Liver (tissue), 3 donors: ENCODE measurements at regions not wholly inside any gene's neighbourhood (a gene's known extent, or its start where the extent isn't known, plus 50 kb on each side); places are given as distances from the start of the nearest gene placed in this dataset.

Experiments
- EGR1 ChIP-seq, 2 donors: IDR thresholded peaks; 2 replicates each; pipeline ENCODE4 v1.6.1; 2016 to 2018; ENCODE audit warnings: antibody characterized with exemption in 2 of 2, low read depth in 2 of 2
- GABPA ChIP-seq, 2 donors: IDR thresholded peaks in 1 of 2; conservative IDR thresholded peaks in 1 of 2; 2 replicates each; pipeline ENCODE4 v1.6.1; 2016; ENCODE audit warnings: antibody characterized with exemption in 2 of 2, mild to moderate bottlenecking in 1 of 2, moderate library complexity in 1 of 2
- HNF4G ChIP-seq: IDR thresholded peaks from 2 replicates; pipeline ENCODE4 v1.6.1; 2016; ENCODE audit warnings: antibody characterized with exemption
- RAD21 ChIP-seq, 2 donors: IDR thresholded peaks; 2 replicates each; pipeline ENCODE4 v1.6.1; 2016; ENCODE audit warnings: antibody characterized with exemption in 2 of 2, mild to moderate bottlenecking in 2 of 2
- YY1 ChIP-seq: IDR thresholded peaks from 2 replicates; pipeline ENCODE4 v1.6.1; 2016; ENCODE audit warnings: antibody characterized with exemption, mild to moderate bottlenecking
- TF ChIP-seq, protein P1 (sequence below): fragments of 150-350 bp; IDR thresholded peaks from 2 replicates; pipeline ENCODE4 v1.5.1; 2017; ENCODE audit warnings: improper control_type of control experiment, low read depth, low read length; ENCODE audit not compliant: missing input control
- TF ChIP-seq, protein P2 (sequence below): IDR thresholded peaks from 2 replicates; pipeline ENCODE4 v1.6.1; 2016; ENCODE audit warnings: antibody characterized with exemption, mild to moderate bottlenecking
- TF ChIP-seq, protein P3 (sequence below): IDR thresholded peaks from 2 replicates; pipeline ENCODE4 v1.6.1; 2016; ENCODE audit warnings: antibody characterized with exemption
- donor health status: healthy.
- donor health status: healthy.

DNA sequence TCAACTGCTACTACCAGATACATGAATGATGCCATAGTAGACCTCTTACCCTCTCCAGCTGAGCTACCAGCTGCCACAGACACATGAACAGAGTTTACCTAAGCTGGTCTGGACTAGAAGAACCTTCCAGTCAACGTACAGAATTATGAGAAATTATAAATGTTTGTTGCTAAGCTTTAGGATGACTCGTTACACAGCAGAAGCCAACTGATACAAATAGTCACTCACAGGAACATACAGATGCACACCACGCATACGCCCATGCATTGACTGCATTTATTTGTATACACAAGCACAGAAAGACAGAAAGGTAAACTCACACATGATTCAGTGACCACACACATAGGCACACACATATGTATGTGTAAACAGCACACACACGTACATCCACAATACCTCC, 164.6 kb downstream of the SALL1 start:
- TF ChIP-seq, protein P1, sequence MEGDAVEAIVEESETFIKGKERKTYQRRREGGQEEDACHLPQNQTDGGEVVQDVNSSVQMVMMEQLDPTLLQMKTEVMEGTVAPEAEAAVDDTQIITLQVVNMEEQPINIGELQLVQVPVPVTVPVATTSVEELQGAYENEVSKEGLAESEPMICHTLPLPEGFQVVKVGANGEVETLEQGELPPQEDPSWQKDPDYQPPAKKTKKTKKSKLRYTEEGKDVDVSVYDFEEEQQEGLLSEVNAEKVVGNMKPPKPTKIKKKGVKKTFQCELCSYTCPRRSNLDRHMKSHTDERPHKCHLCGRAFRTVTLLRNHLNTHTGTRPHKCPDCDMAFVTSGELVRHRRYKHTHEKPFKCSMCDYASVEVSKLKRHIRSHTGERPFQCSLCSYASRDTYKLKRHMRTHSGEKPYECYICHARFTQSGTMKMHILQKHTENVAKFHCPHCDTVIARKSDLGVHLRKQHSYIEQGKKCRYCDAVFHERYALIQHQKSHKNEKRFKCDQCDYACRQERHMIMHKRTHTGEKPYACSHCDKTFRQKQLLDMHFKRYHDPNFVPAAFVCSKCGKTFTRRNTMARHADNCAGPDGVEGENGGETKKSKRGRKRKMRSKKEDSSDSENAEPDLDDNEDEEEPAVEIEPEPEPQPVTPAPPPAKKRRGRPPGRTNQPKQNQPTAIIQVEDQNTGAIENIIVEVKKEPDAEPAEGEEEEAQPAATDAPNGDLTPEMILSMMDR = no peak
- TF ChIP-seq, protein P2, sequence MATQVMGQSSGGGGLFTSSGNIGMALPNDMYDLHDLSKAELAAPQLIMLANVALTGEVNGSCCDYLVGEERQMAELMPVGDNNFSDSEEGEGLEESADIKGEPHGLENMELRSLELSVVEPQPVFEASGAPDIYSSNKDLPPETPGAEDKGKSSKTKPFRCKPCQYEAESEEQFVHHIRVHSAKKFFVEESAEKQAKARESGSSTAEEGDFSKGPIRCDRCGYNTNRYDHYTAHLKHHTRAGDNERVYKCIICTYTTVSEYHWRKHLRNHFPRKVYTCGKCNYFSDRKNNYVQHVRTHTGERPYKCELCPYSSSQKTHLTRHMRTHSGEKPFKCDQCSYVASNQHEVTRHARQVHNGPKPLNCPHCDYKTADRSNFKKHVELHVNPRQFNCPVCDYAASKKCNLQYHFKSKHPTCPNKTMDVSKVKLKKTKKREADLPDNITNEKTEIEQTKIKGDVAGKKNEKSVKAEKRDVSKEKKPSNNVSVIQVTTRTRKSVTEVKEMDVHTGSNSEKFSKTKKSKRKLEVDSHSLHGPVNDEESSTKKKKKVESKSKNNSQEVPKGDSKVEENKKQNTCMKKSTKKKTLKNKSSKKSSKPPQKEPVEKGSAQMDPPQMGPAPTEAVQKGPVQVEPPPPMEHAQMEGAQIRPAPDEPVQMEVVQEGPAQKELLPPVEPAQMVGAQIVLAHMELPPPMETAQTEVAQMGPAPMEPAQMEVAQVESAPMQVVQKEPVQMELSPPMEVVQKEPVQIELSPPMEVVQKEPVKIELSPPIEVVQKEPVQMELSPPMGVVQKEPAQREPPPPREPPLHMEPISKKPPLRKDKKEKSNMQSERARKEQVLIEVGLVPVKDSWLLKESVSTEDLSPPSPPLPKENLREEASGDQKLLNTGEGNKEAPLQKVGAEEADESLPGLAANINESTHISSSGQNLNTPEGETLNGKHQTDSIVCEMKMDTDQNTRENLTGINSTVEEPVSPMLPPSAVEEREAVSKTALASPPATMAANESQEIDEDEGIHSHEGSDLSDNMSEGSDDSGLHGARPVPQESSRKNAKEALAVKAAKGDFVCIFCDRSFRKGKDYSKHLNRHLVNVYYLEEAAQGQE = no peak
- TF ChIP-seq RAD21 (IDR thresholded peaks at IDR 0.05) (no peak), EGR1 (IDR thresholded peaks at IDR 0.05; ENCODE audit: low read depth in 2 of 2) (no peak), HNF4G (no peak), YY1 (no peak), GABPA (IDR thresholded peaks at IDR 0.05 in 1 of 2, conservative IDR thresholded peaks at IDR 0.05 in 1 of 2) (no peak)
- TF ChIP-seq, protein P3, sequence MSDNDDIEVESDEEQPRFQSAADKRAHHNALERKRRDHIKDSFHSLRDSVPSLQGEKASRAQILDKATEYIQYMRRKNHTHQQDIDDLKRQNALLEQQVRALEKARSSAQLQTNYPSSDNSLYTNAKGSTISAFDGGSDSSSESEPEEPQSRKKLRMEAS = no peak
